SK-N-SH (cell line): ENCODE measurements at regions not wholly inside any gene's neighbourhood (a gene's known extent, or its start where the extent isn't known, plus 50 kb on each side); places are given as distances from the start of the nearest gene placed in this dataset.

Source experiments
- CTCF ChIA-PET: fragments of 300-600, 350-600 bp; formaldehyde crosslinking; extraction: SDS; loops from one replicate; lab custom pipeline; 2021; lab: Yijun Ruan, JAX
- POLR2A ChIA-PET: fragments of 350-600 bp; sonication (Branson Sonifier 250); formaldehyde crosslinking; extraction: SDS; loops from one replicate; lab custom pipeline; 2020; ENCODE audit warnings: antibody characterized with exemption, inconsistent platforms; lab: Yijun Ruan, JAX
- DNase-seq: peaks from one replicate; pipeline ENCODE4 v3.0.0; 2012
- H2AFZ ChIP-seq: fragments of 200-600 bp; sonication (generic); 2 replicates; pipeline ENCODE4 v1.8.1; 2016; ENCODE audit warnings: antibody characterized with exemption, mild to moderate bottlenecking, low read depth
- H3F3A ChIP-seq: fragments of 200-600 bp; sonication (generic); replicated peaks from 2 replicates; pipeline ENCODE3; 2016; ENCODE audit warnings: antibody characterized with exemption, mild to moderate bottlenecking; ENCODE audit not compliant: insufficient read depth
- H3K27ac ChIP-seq, 2 experiments: fragments of 200-500 bp in 1 of 2; fragments of 200-600 bp in 1 of 2; sonication (Bioruptor generic) in 1 of 2; sonication (generic), shearing (Covaris generic) in 1 of 2; 2 replicates each; pipeline versions ENCODE4 v1.5.1 to v1.6.1; 2014 to 2016; ENCODE audit warnings: low read depth in 2 of 2, inconsistent platforms in 1 of 2, low read length in 1 of 2, mild to moderate bottlenecking in 1 of 2, mixed read lengths in 1 of 2
- H3K27me3 ChIP-seq: fragments of 200-600 bp; sonication (generic), shearing (Covaris generic); 2 replicates; pipeline ENCODE4 v1.6.1; 2016; ENCODE audit warnings: mixed run types; ENCODE audit not compliant: insufficient read depth
- H3K36me3 ChIP-seq, 2 experiments: fragments of 200-500 bp in 1 of 2; fragments of 200-600 bp in 1 of 2; sonication (Bioruptor generic) in 1 of 2; sonication (generic) in 1 of 2; replicated peaks in 1 of 2; 2 replicates each; pipeline versions ENCODE3 to v1.5.1; 2014 to 2016; ENCODE audit warnings: low read length in 1 of 2, mild to moderate bottlenecking in 1 of 2; ENCODE audit not compliant: insufficient read depth in 2 of 2, control insufficient read depth in 1 of 2
- H3K4me1 ChIP-seq, 2 experiments: fragments of 200-500 bp in 1 of 2; fragments of 200-600 bp in 1 of 2; sonication (Bioruptor generic) in 1 of 2; sonication (generic), shearing (Covaris generic) in 1 of 2; 2 replicates each; pipeline versions ENCODE4 v1.5.1 to v1.6.1; 2014 to 2016; ENCODE audit warnings: low read depth in 1 of 2, low read length in 1 of 2, mixed run types in 1 of 2; ENCODE audit not compliant: insufficient read depth in 2 of 2, control insufficient read depth in 1 of 2
- H3K4me2 ChIP-seq: fragments of 200-600 bp; sonication (generic), shearing (Covaris generic); 2 replicates; pipeline ENCODE4 v1.6.1; 2017; ENCODE audit warnings: mixed run types
- H3K4me3 ChIP-seq, 2 experiments: fragments of 200-500 bp in 1 of 2; fragments of 200-600 bp in 1 of 2; sonication (Bioruptor generic) in 1 of 2; sonication (generic), shearing (Covaris generic) in 1 of 2; 2 replicates each; pipeline versions ENCODE4 v1.5.1 to v1.8.1; 2014 to 2016; ENCODE audit warnings: low read depth in 2 of 2, inconsistent platforms in 1 of 2, low read length in 1 of 2, mild to moderate bottlenecking in 1 of 2, mixed read lengths in 1 of 2, moderate library complexity in 1 of 2
- H3K79me2 ChIP-seq: fragments of 200-600 bp; sonication (generic); 2 replicates; pipeline ENCODE4 v1.8.1; 2017; ENCODE audit warnings: mild to moderate bottlenecking; ENCODE audit not compliant: insufficient read depth
- H3K9ac ChIP-seq: fragments of 200-600 bp; sonication (generic); 2 replicates; pipeline ENCODE4 v1.6.1; 2017; ENCODE audit warnings: mixed run types
- H3K9me2 ChIP-seq: fragments of 200-600 bp; sonication (generic); 2 replicates; pipeline ENCODE4 v1.6.1; 2017; ENCODE audit warnings: mixed run types
- H3K9me3 ChIP-seq: fragments of 200-600 bp; sonication (generic); 2 replicates; pipeline ENCODE4 v1.6.1; 2017; ENCODE audit warnings: mixed run types, mild to moderate bottlenecking, moderate library complexity
- H4K20me1 ChIP-seq: fragments of 200-600 bp; sonication (generic); 2 replicates; pipeline ENCODE4 v1.6.1; 2017; ENCODE audit warnings: mild to moderate bottlenecking, mixed run types; ENCODE audit not compliant: insufficient read depth
- CHD2 ChIP-seq: fragments of 150-350 bp; IDR thresholded peaks from 2 replicates; pipeline ENCODE4 v1.6.1; 2018; ENCODE audit warnings: low read length; ENCODE audit not compliant: partially characterized antibody
- ELF1 ChIP-seq: IDR thresholded peaks from 2 replicates; pipeline ENCODE4 v1.4.0; 2012
- EP300 ChIP-seq, 2 experiments: IDR thresholded peaks; 2 replicates each; pipeline versions ENCODE4 v1.4.0 to v1.6.1; 2012; ENCODE audit warnings: borderline replicate concordance in 1 of 2, low read depth in 1 of 2, low read length in 1 of 2
- FOSL2 ChIP-seq: IDR thresholded peaks from 2 replicates; pipeline ENCODE4 v1.4.0; 2012; ENCODE audit warnings: low read depth, mild to moderate bottlenecking, moderate library complexity, borderline replicate concordance
- FOXM1 ChIP-seq: IDR thresholded peaks from 2 replicates; pipeline ENCODE4 v1.4.0; 2012; ENCODE audit warnings: low read depth, mild to moderate bottlenecking
- GATA2 ChIP-seq: sonication (generic); formaldehyde crosslinking; IDR thresholded peaks from 2 replicates; pipeline ENCODE4 v1.5.0; 2020; ENCODE audit warnings: mild to moderate bottlenecking, missing genetic modification reagents
- MEF2A ChIP-seq: IDR thresholded peaks from 2 replicates; pipeline ENCODE4 v1.4.0; 2012; ENCODE audit warnings: low read depth, borderline replicate concordance
- MXI1 ChIP-seq: IDR thresholded peaks from 2 replicates; pipeline ENCODE4 v1.6.1; 2012; ENCODE audit warnings: mild to moderate bottlenecking, low read depth, low read length, improper control_type of control experiment
- NRF1 ChIP-seq: IDR thresholded peaks from 2 replicates; pipeline ENCODE4 v1.6.1; 2012; ENCODE audit warnings: low read depth, mild to moderate bottlenecking, low read length
- PBX3 ChIP-seq: IDR thresholded peaks from 2 replicates; pipeline ENCODE4; 2012
- RCOR1 ChIP-seq: fragments of 150-350 bp; IDR thresholded peaks from 2 replicates; pipeline ENCODE4 v1.6.1; 2017; ENCODE audit warnings: antibody characterized with exemption, low read length
- SIN3A ChIP-seq: IDR thresholded peaks from 2 replicates; pipeline ENCODE4 v1.6.1; 2012; ENCODE audit warnings: low read depth, mild to moderate bottlenecking, low read length, moderate library complexity, borderline replicate concordance
- SMC3 ChIP-seq: IDR thresholded peaks from 2 replicates; pipeline ENCODE4 v1.6.1; 2012; ENCODE audit warnings: low read depth, low read length, improper control_type of control experiment
- TCF12 ChIP-seq: IDR thresholded peaks from 2 replicates; pipeline ENCODE4 v1.4.0; 2012
- TEAD4 ChIP-seq: IDR thresholded peaks from 2 replicates; pipeline ENCODE4 v1.4.0; 2012; ENCODE audit warnings: mild to moderate bottlenecking, borderline replicate concordance; ENCODE audit not compliant: insufficient read depth
- USF1 ChIP-seq: IDR thresholded peaks from 2 replicates; pipeline ENCODE4 v1.4.0; 2012; ENCODE audit warnings: low read depth, borderline replicate concordance
- YY1 ChIP-seq: IDR thresholded peaks from 2 replicates; pipeline ENCODE4 v1.4.0; 2012; ENCODE audit warnings: low read depth, mild to moderate bottlenecking
- WGBS: methylation state at CpG from one replicate; pipeline ENCODE4 v1.1.6; 2017; ENCODE audit warnings: low lambda C conversion rate; 5-methylcytosine and 5-hydroxymethylcytosine counted together
- TF ChIP-seq, protein P1 (sequence below): IDR thresholded peaks from 2 replicates; pipeline ENCODE4 v1.6.1; 2012; ENCODE audit warnings: mild to moderate bottlenecking, low read depth, low read length, moderate library complexity
- TF ChIP-seq, protein P2 (sequence below): IDR thresholded peaks from 2 replicates; pipeline ENCODE4 v1.4.0; 2012; ENCODE audit warnings: low read depth, borderline replicate concordance

DNA sequence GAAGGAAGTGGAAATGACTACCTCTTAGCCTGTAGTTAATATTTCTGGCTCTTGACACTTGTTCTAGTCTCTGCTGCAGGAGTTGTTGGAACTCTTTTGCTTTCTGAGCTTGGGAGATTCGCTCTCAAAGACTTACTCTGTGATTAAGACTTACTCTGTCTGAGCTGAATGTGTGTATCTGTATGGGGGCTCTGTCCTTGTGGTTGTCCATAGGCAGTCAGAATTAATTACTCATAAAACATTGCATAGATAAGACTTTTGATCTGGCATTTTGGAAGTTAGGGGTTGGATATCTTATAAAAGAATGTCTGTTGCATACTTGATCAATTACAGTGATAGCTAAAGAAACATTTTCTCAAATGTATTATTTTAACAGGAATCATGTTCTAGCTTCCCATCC lies 199.2 kb upstream of the KIAA1217 start (continued):
- TF ChIP-seq YY1 (no peak), EP300 (IDR thresholded peaks at IDR 0.05; ENCODE audit: borderline replicate concordance in 1 of 2, low read depth in 1 of 2, low read length in 1 of 2) (no peak)
- TF ChIP-seq, all 33 proteins: peak for 0

DNA sequence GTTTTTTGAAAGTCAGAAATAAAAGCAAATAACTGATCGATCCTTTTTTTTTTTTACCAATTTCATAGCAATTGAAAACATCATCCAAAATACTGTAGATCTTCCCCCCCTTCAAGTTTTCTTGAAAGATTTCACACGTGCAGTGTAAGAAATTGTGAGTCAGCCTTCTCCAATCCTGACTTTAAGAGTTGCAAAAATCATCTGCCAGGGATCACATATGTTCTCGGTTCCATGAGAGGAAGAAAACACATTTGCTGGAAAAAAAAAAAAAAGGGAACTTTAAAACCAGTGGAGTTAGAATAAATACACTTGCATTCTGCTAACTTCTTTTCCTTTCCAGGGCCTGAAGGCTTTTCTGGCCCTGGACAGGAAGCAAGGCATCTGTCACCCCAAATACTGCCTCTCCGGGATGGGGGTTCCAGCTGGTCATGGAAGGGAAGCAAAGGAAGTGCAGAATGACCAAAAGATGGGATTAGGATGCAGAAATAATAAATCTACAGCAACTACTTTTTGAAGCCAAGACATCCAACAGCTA lies 198.4 kb upstream of the KIAA1217 start:
- no peaks in the 10 kb centered on the region for H3K36me3 ChIP-seq
- no peaks in the 10 kb centered on the region for H3K9me2 ChIP-seq
- peaks cover 12 to 18% of the 10 kb centered on the region in 2 experiments; a peak in 3 of 4 replicates for H3K4me1 ChIP-seq
- no peaks in the 10 kb centered on the region for H3K79me2 ChIP-seq
- 69% methylated on average over 4 of the region's 4 CpGs for WGBS
- no peaks in the 10 kb centered on the region for H3K9me3 ChIP-seq
- CTCF ChIA-PET = interaction anchor here (1.2 to 3.2 kb wide), 3 partner anchors 16 to 349 kb away, joined by 4 to 14 read pairs (median 5); no protein-coding TSS in a partner anchor
- no peak overlapping the region for H3K4me3 ChIP-seq
- H3K27ac ChIP-seq = no peak overlapping the region
- TF ChIP-seq TCF12 = no peak
- TF ChIP-seq FOXM1 = no peak
- no peak for TF ChIP-seq USF1
- TF ChIP-seq, protein P1, sequence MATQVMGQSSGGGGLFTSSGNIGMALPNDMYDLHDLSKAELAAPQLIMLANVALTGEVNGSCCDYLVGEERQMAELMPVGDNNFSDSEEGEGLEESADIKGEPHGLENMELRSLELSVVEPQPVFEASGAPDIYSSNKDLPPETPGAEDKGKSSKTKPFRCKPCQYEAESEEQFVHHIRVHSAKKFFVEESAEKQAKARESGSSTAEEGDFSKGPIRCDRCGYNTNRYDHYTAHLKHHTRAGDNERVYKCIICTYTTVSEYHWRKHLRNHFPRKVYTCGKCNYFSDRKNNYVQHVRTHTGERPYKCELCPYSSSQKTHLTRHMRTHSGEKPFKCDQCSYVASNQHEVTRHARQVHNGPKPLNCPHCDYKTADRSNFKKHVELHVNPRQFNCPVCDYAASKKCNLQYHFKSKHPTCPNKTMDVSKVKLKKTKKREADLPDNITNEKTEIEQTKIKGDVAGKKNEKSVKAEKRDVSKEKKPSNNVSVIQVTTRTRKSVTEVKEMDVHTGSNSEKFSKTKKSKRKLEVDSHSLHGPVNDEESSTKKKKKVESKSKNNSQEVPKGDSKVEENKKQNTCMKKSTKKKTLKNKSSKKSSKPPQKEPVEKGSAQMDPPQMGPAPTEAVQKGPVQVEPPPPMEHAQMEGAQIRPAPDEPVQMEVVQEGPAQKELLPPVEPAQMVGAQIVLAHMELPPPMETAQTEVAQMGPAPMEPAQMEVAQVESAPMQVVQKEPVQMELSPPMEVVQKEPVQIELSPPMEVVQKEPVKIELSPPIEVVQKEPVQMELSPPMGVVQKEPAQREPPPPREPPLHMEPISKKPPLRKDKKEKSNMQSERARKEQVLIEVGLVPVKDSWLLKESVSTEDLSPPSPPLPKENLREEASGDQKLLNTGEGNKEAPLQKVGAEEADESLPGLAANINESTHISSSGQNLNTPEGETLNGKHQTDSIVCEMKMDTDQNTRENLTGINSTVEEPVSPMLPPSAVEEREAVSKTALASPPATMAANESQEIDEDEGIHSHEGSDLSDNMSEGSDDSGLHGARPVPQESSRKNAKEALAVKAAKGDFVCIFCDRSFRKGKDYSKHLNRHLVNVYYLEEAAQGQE = no peak
- TF ChIP-seq MXI1 = no peak
- no peak for TF ChIP-seq SMC3
- no peak for TF ChIP-seq MEF2A
- TF ChIP-seq SIN3A = no peak
- no peak for TF ChIP-seq FOSL2
- TF ChIP-seq GATA2 (CRISPR knock-in tag) = no peak
- no peak for TF ChIP-seq RCOR1
- TF ChIP-seq CHD2 = no peak
- TF ChIP-seq ELF1 = no peak
- no peak for TF ChIP-seq TEAD4
- no peak for TF ChIP-seq NRF1
- no peak for TF ChIP-seq PBX3
- TF ChIP-seq, protein P2, sequence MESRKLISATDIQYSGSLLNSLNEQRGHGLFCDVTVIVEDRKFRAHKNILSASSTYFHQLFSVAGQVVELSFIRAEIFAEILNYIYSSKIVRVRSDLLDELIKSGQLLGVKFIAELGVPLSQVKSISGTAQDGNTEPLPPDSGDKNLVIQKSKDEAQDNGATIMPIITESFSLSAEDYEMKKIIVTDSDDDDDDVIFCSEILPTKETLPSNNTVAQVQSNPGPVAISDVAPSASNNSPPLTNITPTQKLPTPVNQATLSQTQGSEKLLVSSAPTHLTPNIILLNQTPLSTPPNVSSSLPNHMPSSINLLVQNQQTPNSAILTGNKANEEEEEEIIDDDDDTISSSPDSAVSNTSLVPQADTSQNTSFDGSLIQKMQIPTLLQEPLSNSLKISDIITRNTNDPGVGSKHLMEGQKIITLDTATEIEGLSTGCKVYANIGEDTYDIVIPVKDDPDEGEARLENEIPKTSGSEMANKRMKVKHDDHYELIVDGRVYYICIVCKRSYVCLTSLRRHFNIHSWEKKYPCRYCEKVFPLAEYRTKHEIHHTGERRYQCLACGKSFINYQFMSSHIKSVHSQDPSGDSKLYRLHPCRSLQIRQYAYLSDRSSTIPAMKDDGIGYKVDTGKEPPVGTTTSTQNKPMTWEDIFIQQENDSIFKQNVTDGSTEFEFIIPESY = no peak
- H3K4me2 ChIP-seq = no peak overlapping the region
- H3K27me3 ChIP-seq = no peaks in the 10 kb centered on the region
- no peaks in the 10 kb centered on the region for H3F3A ChIP-seq
- POLR2A ChIA-PET = no interaction called here
- no peak overlapping the region for H2AFZ ChIP-seq
- DNase-seq = no peak
- H4K20me1 ChIP-seq = no peaks in the 10 kb centered on the region
- H3K9ac ChIP-seq = no peak overlapping the region
